ENCODE measurements at regions not wholly inside any gene's neighbourhood (a gene's known extent, or its start where the extent isn't known, plus 50 kb on each side); places are given as distances from the start of the nearest gene placed in this dataset.

DNA sequence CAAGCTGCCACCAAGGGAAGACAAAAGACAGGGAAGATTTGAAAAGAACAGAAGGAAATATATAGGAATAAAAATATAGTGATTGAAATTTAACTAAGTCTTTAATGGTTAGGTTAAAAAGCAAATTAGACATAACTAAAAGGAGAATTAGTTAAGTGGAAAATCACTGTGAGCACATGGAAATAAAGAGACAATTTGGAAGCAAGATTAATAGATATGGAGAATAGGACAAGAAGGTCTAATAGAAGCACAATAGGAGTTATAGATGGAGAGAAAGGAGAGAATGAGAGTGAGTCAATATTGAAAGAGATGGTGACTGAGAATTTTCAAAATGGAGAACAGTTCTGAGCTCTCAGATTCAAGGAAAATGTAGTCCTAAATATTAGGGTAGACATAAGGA lies 176.9 kb downstream of the ASB1 start:
- Histone ChIP-seq H3K4me3 (ENCODE audit: low read depth in 1 of 2, low read length in 2 of 2) (no peak overlapping the region), H3K9me3 (ENCODE audit: insufficient read depth, low read length, severe bottlenecking) (no peaks in the 10 kb centered on the region), H3K36me3 (ENCODE audit: insufficient read depth, low read length) (no peaks in the 10 kb centered on the region), H4K20me1 (ENCODE audit: insufficient read depth, low read length) (no peaks in the 10 kb centered on the region), H3K27ac (ENCODE audit: low read length) (no peak overlapping the region), H3K79me2 (ENCODE audit: insufficient read depth, low read length) (no peaks in the 10 kb centered on the region), H3K4me1 (ENCODE audit: insufficient read depth, low read length) (no peaks in the 10 kb centered on the region), H3K4me2 (ENCODE audit: insufficient read depth, low read length) (no peak overlapping the region), H2AFZ (ENCODE audit: low read depth, low read length) (no peak overlapping the region), H3K27me3 (ENCODE audit: insufficient read depth, low read length, poor library complexity) (no peaks in the 10 kb centered on the region), H3K9ac (ENCODE audit: low read depth, low read length) (no peak overlapping the region)
- no peak for ATAC-seq (ENCODE audit: insufficient read depth, low read depth)
- DNase-seq, result no peak
- TF ChIP-seq, protein P1, sequence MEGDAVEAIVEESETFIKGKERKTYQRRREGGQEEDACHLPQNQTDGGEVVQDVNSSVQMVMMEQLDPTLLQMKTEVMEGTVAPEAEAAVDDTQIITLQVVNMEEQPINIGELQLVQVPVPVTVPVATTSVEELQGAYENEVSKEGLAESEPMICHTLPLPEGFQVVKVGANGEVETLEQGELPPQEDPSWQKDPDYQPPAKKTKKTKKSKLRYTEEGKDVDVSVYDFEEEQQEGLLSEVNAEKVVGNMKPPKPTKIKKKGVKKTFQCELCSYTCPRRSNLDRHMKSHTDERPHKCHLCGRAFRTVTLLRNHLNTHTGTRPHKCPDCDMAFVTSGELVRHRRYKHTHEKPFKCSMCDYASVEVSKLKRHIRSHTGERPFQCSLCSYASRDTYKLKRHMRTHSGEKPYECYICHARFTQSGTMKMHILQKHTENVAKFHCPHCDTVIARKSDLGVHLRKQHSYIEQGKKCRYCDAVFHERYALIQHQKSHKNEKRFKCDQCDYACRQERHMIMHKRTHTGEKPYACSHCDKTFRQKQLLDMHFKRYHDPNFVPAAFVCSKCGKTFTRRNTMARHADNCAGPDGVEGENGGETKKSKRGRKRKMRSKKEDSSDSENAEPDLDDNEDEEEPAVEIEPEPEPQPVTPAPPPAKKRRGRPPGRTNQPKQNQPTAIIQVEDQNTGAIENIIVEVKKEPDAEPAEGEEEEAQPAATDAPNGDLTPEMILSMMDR (IDR thresholded peaks at IDR 0.05; ENCODE audit: borderline replicate concordance, extremely low read depth, low read length, poor library complexity, severe bottlenecking), result no peak
- no peak for TF ChIP-seq EZH2 (IDR thresholded peaks at IDR 0.05; ENCODE audit: borderline replicate concordance, low read depth, low read length, severe bottlenecking)

DNA sequence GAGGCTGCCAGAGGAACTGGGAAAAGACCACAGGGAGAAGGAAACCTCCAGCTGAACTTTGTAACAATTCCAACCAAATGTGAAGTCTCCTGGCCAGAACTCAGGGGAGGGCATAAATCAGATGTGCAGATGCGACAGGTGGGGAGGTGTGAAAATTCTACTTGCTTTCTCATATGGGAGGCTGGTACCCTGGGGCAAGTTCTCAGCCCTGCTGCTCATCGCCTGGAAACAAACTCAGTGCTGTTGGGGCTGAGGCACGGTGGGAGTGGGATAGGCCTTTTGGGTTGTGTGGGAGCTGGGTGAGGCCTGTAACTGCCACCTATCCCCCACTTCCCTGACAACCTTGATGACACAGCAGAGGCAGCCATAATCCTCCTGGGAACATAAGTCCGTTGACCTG lies 179.6 kb downstream of the ASB1 start:
- Histone ChIP-seq H3K4me3 (ENCODE audit: low read depth in 1 of 2, low read length in 2 of 2) (no peak overlapping the region), H3K36me3 (ENCODE audit: insufficient read depth, low read length) (no peaks in the 10 kb centered on the region), H4K20me1 (ENCODE audit: insufficient read depth, low read length) (no peaks in the 10 kb centered on the region), H3K4me2 (ENCODE audit: insufficient read depth, low read length) (no peak overlapping the region), H3K79me2 (ENCODE audit: insufficient read depth, low read length) (no peaks in the 10 kb centered on the region), H2AFZ (ENCODE audit: low read depth, low read length) (no peak overlapping the region), H3K27ac (ENCODE audit: low read length) (no peak overlapping the region), H3K4me1 (ENCODE audit: insufficient read depth, low read length) (no peaks in the 10 kb centered on the region), H3K9me3 (ENCODE audit: insufficient read depth, low read length, severe bottlenecking) (no peaks in the 10 kb centered on the region), H3K27me3 (ENCODE audit: insufficient read depth, low read length, poor library complexity) (no peaks in the 10 kb centered on the region), H3K9ac (ENCODE audit: low read depth, low read length) (no peak overlapping the region)
- TF ChIP-seq, protein P1 (IDR thresholded peaks at IDR 0.05; ENCODE audit: borderline replicate concordance, extremely low read depth, low read length, poor library complexity, severe bottlenecking), result no peak
- TF ChIP-seq EZH2 (IDR thresholded peaks at IDR 0.05; ENCODE audit: borderline replicate concordance, low read depth, low read length, severe bottlenecking), result no peak
- DNase-seq (no peak), ATAC-seq (ENCODE audit: insufficient read depth, low read depth) (no peak)

DNA sequence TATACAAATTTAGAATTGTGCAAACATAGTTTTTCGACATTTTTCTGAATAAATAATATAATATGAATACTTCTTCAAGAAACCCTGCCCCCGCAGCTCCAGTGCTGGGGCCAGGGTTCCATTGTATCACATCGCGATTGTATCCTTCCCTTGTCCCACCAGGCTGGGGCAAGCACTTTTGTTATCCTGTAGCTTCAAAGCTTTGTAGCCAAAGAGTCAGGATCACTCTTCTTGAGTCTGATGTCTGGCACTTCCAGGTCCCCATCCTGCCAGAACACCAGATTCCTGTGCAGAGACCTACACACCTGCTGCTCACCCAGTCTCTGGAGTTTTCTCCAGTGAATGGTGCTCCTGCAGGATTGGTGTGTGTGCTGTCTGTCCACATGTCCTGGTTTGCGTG lies 186.9 kb downstream of the ASB1 start:
- no peak overlapping the region for H3K27ac ChIP-seq (ENCODE audit: low read length)
- H3K79me2 ChIP-seq (ENCODE audit: insufficient read depth, low read length), result no peaks in the 10 kb centered on the region
- H3K9me3 ChIP-seq (ENCODE audit: insufficient read depth, low read length, severe bottlenecking), result no peaks in the 10 kb centered on the region
- H3K27me3 ChIP-seq (ENCODE audit: insufficient read depth, low read length, poor library complexity), result no peaks in the 10 kb centered on the region
- no peak overlapping the region for H2AFZ ChIP-seq (ENCODE audit: low read depth, low read length)
- H4K20me1 ChIP-seq (ENCODE audit: insufficient read depth, low read length), result no peaks in the 10 kb centered on the region
- no peak overlapping the region for H3K9ac ChIP-seq (ENCODE audit: low read depth, low read length)
- H3K4me2 ChIP-seq (ENCODE audit: insufficient read depth, low read length), result no peak overlapping the region
- no peak for DNase-seq
- no peak for ATAC-seq (ENCODE audit: insufficient read depth, low read depth)
- no peaks in the 10 kb centered on the region for H3K4me1 ChIP-seq (ENCODE audit: insufficient read depth, low read length)
- no peaks in the 10 kb centered on the region for H3K36me3 ChIP-seq (ENCODE audit: insufficient read depth, low read length)
- TF ChIP-seq EZH2 (IDR thresholded peaks at IDR 0.05; ENCODE audit: borderline replicate concordance, low read depth, low read length, severe bottlenecking), result no peak
- TF ChIP-seq, protein P1 (IDR thresholded peaks at IDR 0.05; ENCODE audit: borderline replicate concordance, extremely low read depth, low read length, poor library complexity, severe bottlenecking), result no peak
- H3K4me3 ChIP-seq (ENCODE audit: low read depth in 1 of 2, low read length in 2 of 2), result no peak overlapping the region

DNA sequence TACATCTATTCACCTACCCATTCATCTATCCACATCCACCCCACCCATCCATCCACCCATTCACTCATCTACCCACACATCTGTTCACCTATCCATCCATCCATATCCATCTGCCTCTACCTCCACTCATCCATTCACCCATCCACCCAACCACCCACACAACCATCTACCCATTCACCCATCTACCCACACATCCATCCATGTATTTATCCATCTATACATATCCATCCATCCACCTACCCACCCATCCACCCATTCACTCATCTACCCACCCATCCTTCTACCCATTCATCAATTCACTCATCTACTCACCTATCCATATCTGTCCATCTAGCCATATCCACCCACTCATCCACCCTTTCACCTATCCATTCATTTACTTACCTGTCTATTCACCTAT lies 187.6 kb downstream of the ASB1 start:
- no peaks in the 10 kb centered on the region for H3K36me3 ChIP-seq (ENCODE audit: insufficient read depth, low read length)
- H4K20me1 ChIP-seq (ENCODE audit: insufficient read depth, low read length), result no peaks in the 10 kb centered on the region
- no peaks in the 10 kb centered on the region for H3K79me2 ChIP-seq (ENCODE audit: insufficient read depth, low read length)
- no peak overlapping the region for H2AFZ ChIP-seq (ENCODE audit: low read depth, low read length)
- no peak overlapping the region for H3K27ac ChIP-seq (ENCODE audit: low read length)
- no peaks in the 10 kb centered on the region for H3K4me1 ChIP-seq (ENCODE audit: insufficient read depth, low read length)
- H3K4me3 ChIP-seq (ENCODE audit: low read depth in 1 of 2, low read length in 2 of 2), result no peak overlapping the region
- H3K9me3 ChIP-seq (ENCODE audit: insufficient read depth, low read length, severe bottlenecking), result no peaks in the 10 kb centered on the region
- no peak for ATAC-seq (ENCODE audit: insufficient read depth, low read depth)
- TF ChIP-seq, protein P1 (IDR thresholded peaks at IDR 0.05; ENCODE audit: borderline replicate concordance, extremely low read depth, low read length, poor library complexity, severe bottlenecking), result no peak
- TF ChIP-seq EZH2 (IDR thresholded peaks at IDR 0.05; ENCODE audit: borderline replicate concordance, low read depth, low read length, severe bottlenecking), result no peak
- no peak overlapping the region for H3K4me2 ChIP-seq (ENCODE audit: insufficient read depth, low read length)
- H3K9ac ChIP-seq (ENCODE audit: low read depth, low read length), result no peak overlapping the region
- H3K27me3 ChIP-seq (ENCODE audit: insufficient read depth, low read length, poor library complexity), result no peaks in the 10 kb centered on the region
- DNase-seq, result no peak

All from DND-41 (cell line).